GM23338 (cell line): ENCODE measurements at regions not wholly inside any gene's neighbourhood (a gene's known extent, or its start where the extent isn't known, plus 50 kb on each side); places are given as distances from the start of the nearest gene placed in this dataset.
A peak's percentile ranks its signal among the peaks of the same experiment; 100 is the strongest.

Experiments
- CTCF ChIP-seq, 2 experiments: fragments of 200-600 bp in 1 of 2; sonication (generic) in 1 of 2; conservative IDR thresholded peaks; 2 replicates each; pipeline versions ENCODE4 v1.5.1 to v1.6.1; 2016 to 2017; ENCODE audit warnings: antibody characterized with exemption in 2 of 2, low read depth in 2 of 2, mild to moderate bottlenecking in 2 of 2, moderate library complexity in 1 of 2
- EZH2 ChIP-seq: fragments of 200-600 bp; sonication (generic); IDR thresholded peaks from one replicate; pipeline ENCODE4 v1.8.0; 2017; ENCODE audit warnings: antibody characterized with exemption, mild to moderate bottlenecking, low read depth; ENCODE audit not compliant: unreplicated experiment

- no peak for TF ChIP-seq EZH2
- TF ChIP-seq CTCF (conservative IDR thresholded peaks at IDR 0.05; ENCODE audit: low read depth in 2 of 2) = peak; percentile 13 to 37; a peak in 2 of 4 replicates
Measured at GRCh38 chr1:182281541-182281940, 110.0 kb downstream of the GLUL start.
